GM19324 (cell line): ENCODE measurements at regions not wholly inside any gene's neighbourhood (a gene's known extent, or its start where the extent isn't known, plus 50 kb on each side); places are given as distances from the start of the nearest gene placed in this dataset.

Experiments
- ATAC-seq: cut with Tn5 transposase; IDR thresholded peaks from one replicate; pipeline ENCODE4 v1.9.1; 2021; ENCODE audit warnings: mild to moderate bottlenecking, moderate library complexity; ENCODE audit not compliant: unreplicated experiment, low FRiP score

DNA sequence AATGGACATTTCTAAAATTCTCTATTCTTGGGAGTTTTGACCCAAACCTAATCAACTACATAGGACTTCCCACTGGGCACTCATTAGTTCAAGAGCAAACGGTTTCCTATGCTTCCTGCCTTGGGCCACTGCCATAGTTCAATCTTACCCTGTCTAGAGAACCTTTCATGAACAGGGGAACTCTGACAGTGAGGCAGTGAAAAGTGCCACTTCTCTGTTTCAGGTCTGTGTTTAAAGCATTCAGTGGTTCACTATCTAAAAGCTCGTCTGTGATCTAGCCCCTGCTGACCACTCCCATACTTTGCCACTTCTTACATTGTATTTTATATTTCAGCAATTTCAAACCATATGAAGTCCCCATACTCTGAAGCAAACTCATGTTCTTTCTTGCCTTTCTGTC is 122.7 kb upstream of the IGF1 start:
- ATAC-seq = no peak

DNA sequence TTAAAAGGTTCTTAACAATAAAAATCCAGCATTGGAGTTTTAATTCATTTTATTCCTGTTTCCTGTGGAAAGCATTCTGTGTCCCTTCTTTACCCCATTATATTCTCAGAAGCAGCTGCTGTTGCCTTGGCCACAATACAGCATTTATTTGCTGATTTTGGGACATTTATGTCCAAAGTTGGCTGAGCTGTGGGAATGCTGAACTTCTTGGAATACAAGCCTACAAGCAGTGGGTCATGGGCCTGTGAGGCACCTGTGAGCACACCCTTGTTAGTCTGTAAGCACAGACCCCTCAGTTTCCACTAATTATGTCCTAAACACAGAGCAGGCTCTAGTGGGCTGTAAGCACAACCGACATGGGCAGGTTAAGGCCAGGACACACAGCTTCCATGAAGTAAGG is 122.2 kb upstream of the IGF1 start:
- no peak for ATAC-seq

DNA sequence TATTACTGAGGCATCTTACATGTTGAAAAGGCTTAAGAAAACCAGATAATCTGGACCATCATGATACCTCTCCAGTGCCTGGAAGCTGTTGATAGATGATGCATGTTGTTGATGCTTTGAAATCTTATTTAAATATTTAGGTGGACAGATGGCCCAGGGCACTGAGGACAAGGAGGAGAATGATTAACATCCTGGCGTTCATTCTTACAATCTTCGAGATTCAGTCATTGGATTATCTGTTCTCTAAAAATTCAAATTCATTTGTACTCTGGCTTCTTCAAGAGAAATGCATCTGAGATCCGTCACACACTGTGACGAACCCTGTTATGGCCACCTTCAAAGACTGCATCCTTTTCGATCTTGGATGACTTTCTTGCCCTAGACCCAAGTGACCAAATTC is 121.3 kb upstream of the IGF1 start:
- ATAC-seq = no peak

DNA sequence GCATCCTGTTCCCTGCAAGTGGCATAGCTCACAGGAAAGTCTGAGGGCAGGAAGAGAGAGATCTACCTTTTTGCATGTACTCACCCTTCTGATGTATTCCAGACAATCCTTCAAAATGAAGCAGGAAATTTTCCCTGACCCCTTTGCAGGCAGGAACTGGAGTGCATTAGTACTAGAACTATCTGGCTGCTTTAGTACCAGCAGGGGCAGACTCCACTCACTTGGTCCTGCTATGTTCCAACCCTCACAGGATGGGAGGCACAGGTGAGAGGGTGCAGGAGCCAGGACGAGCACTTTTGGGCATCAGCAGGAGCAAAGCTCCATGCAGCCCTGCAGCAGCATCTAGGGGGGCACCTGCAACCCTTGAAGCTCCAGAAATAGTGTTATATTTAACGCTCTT is 116.3 kb upstream of the IGF1 start:
- ATAC-seq = no peak

DNA sequence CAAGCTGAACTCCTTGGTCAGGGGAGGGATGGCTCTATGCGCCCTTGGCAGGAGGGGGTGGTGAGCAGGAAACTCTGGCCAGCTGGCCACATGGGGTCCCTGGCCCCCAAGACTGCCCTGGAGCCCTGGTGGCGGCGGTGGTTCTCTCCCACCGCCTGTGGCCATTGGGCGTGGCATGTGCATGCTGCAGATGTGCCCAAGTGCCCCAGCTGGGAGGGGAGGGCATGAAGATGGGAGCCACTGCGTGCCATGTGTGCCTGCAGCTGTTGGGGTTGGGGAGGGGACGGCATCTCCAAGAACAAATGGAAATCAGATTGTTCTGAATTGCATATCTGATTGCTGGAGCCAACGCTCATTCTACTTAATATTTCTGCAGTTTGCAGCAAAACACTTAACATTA is 115.7 kb upstream of the IGF1 start:
- ATAC-seq = no peak

DNA sequence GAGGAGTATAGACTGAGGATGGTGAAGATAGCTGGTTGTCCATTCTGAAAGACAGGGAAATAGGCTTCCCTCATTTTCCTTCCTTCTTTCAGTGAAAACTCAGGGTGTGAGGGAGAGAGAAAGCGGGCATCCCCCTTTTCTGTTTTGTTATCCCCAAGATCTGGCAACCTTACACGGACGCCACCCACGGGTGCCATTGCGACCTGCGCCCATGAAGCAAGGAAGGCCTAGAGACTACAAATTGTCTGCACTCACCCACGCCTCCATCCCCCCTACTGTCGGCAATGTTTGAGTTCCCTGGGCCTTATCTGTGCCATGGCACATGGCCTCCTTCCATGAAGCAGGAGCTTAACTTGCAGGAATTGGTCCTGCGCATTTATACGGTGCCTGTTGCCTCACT is 115.0 kb upstream of the IGF1 start:
- ATAC-seq = no peak

DNA sequence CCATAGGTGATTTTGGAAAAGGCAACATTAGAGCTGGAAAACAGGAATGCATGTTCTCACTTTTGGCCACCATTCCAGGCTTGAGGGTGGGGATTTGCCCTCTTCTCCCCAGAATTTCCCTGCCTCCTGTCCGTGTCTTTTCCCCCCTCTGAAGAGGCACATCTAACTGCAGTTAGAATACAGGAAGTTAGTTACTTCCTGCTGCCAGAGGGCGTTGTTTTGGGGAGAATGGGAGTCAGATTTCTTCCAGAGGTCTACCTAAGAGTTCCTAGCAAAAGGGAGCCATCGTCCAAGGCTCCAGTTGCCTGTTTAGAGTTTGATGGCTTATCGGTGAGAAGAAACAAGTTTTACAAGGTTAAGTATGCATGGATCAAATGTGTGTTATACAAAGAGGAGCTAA is 112.8 kb upstream of the IGF1 start:
- ATAC-seq = no peak

DNA sequence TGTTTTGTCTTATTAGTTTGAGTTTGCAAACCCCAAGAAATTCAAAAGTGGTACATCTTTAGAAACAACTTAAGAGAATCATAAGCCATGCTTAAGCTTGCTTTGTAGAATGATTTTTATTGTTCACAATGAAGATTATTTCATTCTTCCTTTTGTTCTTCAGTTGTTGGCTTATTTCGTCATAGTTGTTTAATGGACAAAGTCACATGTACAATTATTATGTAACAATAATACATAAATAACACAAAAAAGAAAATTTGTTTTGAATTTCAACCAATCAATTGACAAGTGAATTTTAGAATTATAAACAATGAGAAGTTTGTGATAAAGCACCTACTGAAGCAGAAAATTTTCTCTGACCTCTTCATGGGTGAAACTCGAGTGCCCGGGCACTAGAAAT is 111.8 kb upstream of the IGF1 start:
- no peak for ATAC-seq

DNA sequence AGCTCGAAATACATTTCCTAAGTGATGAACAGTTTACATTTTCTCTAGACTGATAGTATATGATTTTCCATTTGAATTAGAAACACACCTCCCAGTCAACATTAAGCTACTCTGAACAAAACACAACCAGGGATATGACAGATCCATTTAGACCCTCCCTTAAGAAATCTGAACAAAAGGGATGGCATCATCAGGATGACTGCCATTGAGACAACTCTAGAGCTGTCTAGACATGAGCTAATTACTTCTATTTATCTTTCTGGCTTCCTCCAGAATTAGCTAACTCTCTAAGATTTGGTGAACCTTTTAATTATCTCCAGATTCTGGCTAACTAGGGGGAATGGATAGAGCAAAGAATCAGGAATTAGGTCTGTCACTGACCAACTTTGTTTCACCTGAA is 92.9 kb upstream of the IGF1 start:
- no peak for ATAC-seq

DNA sequence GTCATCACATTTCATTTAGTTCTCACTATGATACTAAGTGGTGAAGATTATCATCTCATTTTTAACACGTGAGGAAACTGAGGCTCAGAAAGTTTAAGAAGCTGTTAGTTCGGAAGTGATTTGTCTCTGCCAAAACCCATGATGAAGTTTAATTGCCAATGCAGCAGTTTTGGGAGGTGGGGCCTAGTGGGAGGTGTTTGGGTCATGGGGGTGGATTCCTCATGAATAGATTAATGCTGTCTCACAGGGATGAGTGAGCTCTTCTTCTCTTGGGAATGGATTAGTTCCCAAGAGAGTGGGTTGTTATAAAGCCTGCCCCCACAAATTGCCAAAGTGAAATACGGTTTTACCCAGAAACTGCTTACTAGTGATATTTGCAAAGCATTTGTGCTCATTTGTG is 91.5 kb upstream of the IGF1 start:
- ATAC-seq = no peak

DNA sequence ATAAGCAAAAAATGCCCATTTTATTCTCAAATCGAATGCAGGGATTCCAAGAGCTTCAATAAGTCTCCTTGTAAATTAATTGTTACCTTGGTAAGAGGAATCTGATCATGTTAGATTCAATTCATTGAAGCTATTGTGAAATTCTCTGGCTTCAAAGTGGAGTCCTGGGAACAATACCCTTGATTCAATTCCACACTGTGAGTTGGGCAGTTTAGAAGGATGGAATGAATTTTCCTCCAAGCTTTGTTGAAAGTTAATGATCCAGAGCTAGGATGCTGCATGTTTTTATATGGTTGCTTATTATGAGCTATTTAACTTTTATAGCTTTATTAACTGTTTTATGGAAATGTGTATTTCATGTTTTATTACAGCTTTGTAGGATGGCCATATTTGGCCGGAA is 89.9 kb upstream of the IGF1 start:
- no peak for ATAC-seq

DNA sequence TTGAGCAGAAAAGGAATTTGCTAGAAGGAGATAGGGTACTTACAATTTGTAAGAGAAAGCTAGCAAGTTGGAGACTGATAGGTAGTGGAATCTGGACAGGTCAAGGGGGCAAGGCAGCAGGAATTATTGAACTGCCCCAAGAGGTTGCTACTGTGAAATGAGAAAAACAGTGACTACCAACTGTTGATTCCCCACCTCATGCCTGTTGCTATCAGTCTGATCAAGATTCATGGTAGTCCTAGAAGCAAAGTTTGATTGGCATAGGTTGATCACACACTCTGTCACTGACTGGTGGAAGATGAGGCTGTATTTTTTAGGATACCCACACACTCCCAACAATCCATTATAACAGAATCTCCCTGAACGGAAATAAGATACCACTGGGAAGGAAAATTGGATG is 89.4 kb upstream of the IGF1 start:
- no peak for ATAC-seq

DNA sequence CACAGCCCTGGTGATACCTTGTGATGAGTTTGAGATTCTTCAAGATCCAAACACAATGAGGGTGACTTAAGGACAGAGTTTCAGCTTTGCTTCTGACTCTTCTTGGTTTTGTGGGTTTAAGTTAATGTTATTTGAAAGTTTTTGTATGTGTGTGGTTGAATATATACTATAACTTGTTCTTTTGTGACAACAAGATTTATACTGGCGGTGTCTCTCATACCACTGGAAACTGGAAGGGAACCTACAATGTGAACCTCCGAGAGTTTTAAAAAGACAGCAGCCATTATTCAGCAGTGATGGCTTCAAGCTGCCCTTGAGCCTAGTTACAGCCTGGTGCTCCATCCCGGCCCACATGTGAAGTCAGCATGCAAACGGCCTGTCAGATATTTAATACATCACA is 87.9 kb upstream of the IGF1 start:
- no peak for ATAC-seq

DNA sequence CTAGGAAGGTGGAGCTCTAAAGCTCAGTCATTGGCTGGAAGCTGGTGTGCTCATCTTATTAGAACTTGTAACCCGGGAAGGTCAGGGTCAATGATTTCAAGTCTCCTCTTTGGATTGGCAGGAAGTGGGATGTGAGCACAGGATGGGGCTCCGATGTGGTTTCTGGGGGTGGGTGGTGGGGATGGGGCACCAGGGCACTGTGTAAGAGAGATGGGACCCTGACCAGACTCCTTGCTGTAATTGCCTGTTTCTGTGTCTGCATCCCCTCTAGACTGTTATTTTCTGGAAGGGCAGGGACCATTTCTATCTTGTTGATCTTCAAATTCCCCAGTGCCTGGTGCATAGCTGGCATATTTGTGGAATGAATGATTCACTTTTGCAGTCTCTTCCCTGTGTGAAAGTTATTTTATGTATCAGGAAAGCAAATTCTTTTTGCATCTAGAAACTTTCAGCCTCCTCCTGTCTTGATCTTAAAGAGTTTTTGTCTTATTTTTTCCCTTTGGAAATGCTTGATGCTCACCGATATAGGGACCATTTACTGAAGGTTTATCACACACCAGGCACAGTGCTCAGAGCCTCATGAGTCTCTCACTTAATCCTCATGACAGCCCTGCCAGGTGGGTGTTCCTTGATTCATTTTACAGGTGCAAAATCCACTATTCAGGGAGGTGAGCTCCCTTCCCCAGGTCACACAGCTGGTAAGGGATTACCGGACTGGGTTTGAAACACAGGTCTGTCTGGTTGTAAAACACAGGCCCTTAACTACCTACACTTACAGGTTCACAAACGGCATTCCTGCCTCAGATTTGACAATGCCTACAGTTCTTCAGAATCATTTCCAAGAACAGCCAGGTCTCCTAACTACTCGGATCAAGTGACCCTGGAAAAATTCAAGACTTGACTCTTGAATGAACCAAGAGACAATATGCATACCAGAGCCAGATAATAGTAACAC is 86.9 kb upstream of the IGF1 start:
- ATAC-seq = no peak

DNA sequence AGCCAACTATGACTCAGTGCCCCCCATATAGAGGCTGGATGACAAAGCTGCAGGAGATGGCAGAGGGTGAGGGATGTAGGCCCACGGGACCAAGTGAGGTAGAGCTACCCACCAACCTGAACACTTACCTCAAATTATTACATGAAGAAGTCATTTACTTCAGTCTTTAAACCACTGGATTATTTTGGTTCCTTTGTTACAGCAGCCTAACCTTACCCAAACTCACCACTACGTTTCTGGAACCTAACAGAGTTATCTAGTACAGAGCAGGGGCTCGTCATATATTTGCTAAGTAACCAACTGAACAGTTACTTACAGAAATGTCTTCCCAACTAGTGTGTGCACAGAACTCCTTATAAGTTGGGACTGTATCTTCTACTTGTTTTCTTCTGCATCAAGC is 85.2 kb upstream of the IGF1 start:
- ATAC-seq = no peak

DNA sequence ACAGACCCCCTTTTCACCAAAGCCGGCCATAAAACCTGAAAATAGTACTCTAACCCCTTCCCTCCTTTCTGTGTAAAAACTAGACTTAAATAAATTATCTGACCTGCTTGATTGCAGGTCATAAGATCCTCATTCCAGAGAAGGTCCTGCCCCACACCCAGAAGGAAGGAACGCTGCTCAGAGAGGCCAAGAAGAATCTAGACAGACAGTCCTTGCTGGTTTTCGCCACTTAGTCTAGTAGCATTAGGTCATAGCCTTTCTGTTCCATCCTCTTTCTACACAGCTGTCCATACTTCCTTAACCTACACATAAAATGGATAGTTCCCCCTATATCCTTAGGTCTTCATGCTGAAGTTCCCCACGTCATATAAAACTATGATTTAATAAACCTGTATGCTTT is 83.7 kb upstream of the IGF1 start:
- ATAC-seq = no peak

DNA sequence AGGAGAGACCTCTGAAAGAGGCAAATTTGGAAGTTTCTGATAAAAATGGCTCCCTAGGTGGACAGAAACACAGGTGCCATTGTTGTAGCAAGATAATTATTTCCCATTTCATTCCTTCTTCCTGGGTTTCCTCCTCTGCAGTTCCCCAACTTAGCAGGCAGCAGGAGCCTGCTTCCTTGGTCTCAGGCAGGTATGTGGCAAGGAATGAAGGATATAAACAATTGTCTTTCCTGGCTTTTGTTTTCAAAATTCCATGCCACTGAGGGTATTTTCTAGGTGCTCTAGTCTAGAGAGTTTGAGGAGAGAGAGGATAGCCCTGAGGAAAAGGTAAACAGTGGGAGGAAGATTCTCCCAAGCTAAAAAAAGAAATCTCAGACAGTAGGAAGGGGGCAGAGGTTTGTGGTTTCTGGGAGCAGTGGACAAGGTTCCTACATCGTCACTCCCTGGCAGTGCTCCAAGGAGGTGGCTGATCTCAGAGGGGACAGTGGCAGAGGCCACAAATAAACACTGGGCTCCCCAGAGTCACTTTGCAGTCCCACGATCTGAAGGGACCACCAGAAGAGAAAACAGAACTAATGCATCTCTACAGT is 82.6 kb upstream of the IGF1 start:
- ATAC-seq = no peak

DNA sequence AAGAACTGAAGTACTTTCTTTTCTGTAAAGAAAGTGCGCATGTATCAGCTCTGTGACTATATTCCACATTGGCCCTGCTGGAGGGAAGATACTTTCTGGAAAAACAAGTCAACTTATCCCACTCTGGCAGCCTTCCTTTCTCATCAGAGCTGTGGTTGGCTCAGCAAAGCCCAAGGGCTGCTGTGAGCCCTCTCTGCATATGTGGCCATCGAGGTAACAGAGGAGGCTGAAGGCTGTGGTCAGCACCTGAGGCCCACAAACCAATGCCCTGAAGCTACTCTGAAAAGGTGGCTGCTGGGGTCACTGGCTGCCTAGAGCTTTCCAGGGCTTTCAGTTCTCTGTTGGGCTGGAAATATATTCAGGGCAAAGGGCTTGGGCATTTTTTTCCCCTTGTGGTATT is 70.8 kb upstream of the IGF1 start:
- ATAC-seq = no peak

DNA sequence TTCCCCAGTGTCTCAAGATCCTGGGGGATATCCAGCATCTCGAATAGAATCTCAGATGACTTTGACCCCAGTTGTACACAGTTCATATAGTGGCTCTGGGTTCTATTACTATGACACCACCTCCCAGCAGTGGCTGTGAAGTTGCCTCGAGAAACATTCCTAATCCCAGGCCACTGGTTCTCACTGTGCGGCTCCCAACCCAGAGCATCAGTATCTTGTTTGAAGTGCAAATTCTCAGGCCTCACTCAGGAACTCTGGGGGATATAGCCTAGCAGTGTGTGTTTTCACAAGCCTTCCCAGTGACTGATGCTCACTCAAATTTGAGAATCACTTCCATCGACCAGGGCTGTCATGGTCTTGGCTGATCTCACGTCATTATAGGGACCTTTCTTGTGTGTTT is 69.3 kb upstream of the IGF1 start:
- no peak for ATAC-seq

DNA sequence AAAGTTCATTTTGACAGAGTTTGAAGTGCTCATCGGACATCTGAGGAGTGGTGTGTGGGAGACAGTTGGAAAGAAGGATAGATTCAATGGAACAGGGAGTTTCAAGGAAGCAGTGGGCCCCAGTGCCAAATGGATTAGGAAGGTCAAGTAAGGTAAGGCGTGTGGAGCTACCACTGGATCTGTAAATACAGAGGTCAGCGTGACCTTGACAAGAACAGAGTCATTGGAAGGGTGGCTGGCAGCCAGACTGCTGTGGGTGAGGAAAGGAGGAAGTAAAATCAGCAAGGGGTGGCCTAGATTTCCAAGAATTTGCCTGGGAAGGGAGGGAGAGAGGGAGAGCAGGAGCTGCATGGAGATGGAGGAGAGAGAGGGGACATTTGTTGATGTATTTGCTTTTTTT is 68.2 kb upstream of the IGF1 start:
- no peak for ATAC-seq

DNA sequence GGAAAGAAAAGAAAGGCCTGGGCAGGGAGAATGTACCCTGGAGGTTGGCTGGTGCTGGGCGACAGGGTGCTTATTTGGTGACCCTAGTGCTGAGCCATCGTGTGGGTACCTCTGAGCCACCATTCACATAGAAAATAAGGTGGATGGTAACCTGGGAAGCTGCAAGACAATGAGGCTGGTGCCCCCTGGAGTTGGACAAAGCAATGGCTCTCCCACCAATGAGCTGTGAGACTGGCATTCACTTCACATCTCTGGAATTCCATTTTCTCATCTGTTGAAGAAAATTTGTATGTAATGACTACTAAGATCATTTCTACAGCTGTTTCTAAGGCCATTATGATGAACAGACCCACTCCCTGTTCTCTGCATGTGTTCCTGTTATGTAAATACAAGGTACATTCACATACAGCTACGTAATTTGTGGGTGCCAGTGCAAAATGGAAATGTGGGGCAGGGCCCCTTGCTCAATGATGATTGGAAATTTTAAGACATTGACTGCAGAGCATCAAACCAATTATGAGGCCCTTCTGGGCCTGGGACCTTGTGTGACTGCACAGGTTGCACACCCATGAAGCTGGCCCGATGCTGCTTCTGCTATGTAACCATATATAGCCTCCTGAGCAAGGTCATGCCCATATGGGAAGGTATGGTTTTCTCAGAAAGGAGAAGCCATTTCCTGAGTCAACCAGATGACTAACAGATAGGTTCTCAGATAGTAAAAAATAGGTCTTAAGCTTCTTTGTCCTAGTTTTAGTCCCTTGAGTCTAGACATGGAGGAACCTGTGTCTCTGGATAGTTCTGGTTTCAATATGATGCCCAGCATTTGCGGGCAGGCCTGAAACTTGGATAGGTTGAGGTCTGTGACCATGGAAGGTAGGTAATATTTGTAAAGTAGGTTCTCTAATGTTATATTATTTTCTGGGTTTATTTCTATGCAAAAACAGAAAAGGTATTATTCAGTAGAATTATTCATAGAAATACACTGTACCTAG is 63.4 kb upstream of the IGF1 start:
- no peak for ATAC-seq
